ENCODE measurements at regions not wholly inside any gene's neighbourhood (a gene's known extent, or its start where the extent isn't known, plus 50 kb on each side); places are given as distances from the start of the nearest gene placed in this dataset.

GRCh38 chr18:76771192-76771799, 51.1 kb upstream of the ZNF236 start:
- no peak overlapping the region for H3K27ac ChIP-seq (ENCODE audit: low read depth)
- WGBS: 82% methylated on average over 13 of the region's 13 CpGs
- no peak for DNase-seq (ENCODE audit: extremely low spot score)

GRCh38 chr18:76767954-76768353, 54.4 kb upstream of the ZNF236 start:
- WGBS: 94% methylated on average over 1 of the region's 1 CpG
- Histone ChIP-seq H3K36me3 (ENCODE audit: insufficient read depth) (no peaks in the 10 kb centered on the region), H3K4me1 (ENCODE audit: insufficient read depth) (no peaks in the 10 kb centered on the region), H3K4me3 (ENCODE audit: low read depth, low read length) (no peak overlapping the region), H3K27ac (ENCODE audit: low read depth) (no peak overlapping the region)
- no peak for DNase-seq (ENCODE audit: extremely low spot score)

More at GRCh38 chr18:76771192-76771799, 51.1 kb upstream of the ZNF236 start:
- H3K36me3 ChIP-seq (ENCODE audit: insufficient read depth): no peaks in the 10 kb centered on the region
- no peaks in the 10 kb centered on the region for H3K4me1 ChIP-seq (ENCODE audit: insufficient read depth)
- H3K4me3 ChIP-seq (ENCODE audit: low read depth, low read length): no peak overlapping the region

- Histone ChIP-seq H3K4me1 (ENCODE audit: insufficient read depth) (no peaks in the 10 kb centered on the region), H3K36me3 (ENCODE audit: insufficient read depth) (no peaks in the 10 kb centered on the region), H3K4me3 (ENCODE audit: low read depth, low read length) (no peak overlapping the region), H3K27ac (ENCODE audit: low read depth) (no peak overlapping the region)
- DNase-seq (ENCODE audit: extremely low spot score): no peak
- WGBS: 91% methylated on average over 7 of the region's 7 CpGs
Measured at GRCh38 chr18:76766429-76766828, 55.9 kb upstream of the ZNF236 start.

GRCh38 chr18:76765649-76766048, 56.7 kb upstream of the ZNF236 start:
- WGBS: 68% methylated on average over 5 of the region's 5 CpGs
- Histone ChIP-seq H3K36me3 (ENCODE audit: insufficient read depth) (no peaks in the 10 kb centered on the region), H3K27ac (ENCODE audit: low read depth) (no peak overlapping the region), H3K4me1 (ENCODE audit: insufficient read depth) (no peaks in the 10 kb centered on the region), H3K4me3 (ENCODE audit: low read depth, low read length) (no peak overlapping the region)
- no peak for DNase-seq (ENCODE audit: extremely low spot score)

GRCh38 chr18:76764291-76764901, 58.0 kb upstream of the ZNF236 start:
- H3K4me1 ChIP-seq (ENCODE audit: insufficient read depth): no peaks in the 10 kb centered on the region
- no peaks in the 10 kb centered on the region for H3K36me3 ChIP-seq (ENCODE audit: insufficient read depth)
- no peak overlapping the region for H3K4me3 ChIP-seq (ENCODE audit: low read depth, low read length)
- DNase-seq (ENCODE audit: extremely low spot score): no peak
- 89% methylated on average over 10 of the region's 10 CpGs for WGBS
- H3K27ac ChIP-seq (ENCODE audit: low read depth): no peak overlapping the region

GRCh38 chr18:76759056-76759455, 63.3 kb upstream of the ZNF236 start:
- H3K4me1 ChIP-seq (ENCODE audit: insufficient read depth): no peaks in the 10 kb centered on the region
- no peaks in the 10 kb centered on the region for H3K36me3 ChIP-seq (ENCODE audit: insufficient read depth)
- WGBS: 98% methylated on average over 24 of the region's 24 CpGs
- no peak overlapping the region for H3K27ac ChIP-seq (ENCODE audit: low read depth)
- H3K4me3 ChIP-seq (ENCODE audit: low read depth, low read length): no peak overlapping the region
- DNase-seq (ENCODE audit: extremely low spot score): no peak

- H3K4me1 ChIP-seq (ENCODE audit: insufficient read depth): no peaks in the 10 kb centered on the region
- no peak overlapping the region for H3K4me3 ChIP-seq (ENCODE audit: low read depth, low read length)
- 90% methylated on average over 15 of the region's 15 CpGs for WGBS
- no peak for DNase-seq (ENCODE audit: extremely low spot score)
- no peak overlapping the region for H3K27ac ChIP-seq (ENCODE audit: low read depth)
- H3K36me3 ChIP-seq (ENCODE audit: insufficient read depth): no peaks in the 10 kb centered on the region
Measured at GRCh38 chr18:76757925-76758324, 64.4 kb upstream of the ZNF236 start.

GRCh38 chr18:76757335-76757734, 65.0 kb upstream of the ZNF236 start:
- Histone ChIP-seq H3K27ac (ENCODE audit: low read depth) (no peak overlapping the region), H3K4me3 (ENCODE audit: low read depth, low read length) (no peak overlapping the region), H3K36me3 (ENCODE audit: insufficient read depth) (no peaks in the 10 kb centered on the region), H3K4me1 (ENCODE audit: insufficient read depth) (no peaks in the 10 kb centered on the region)
- WGBS: 19% methylated on average over 15 of the region's 15 CpGs
- peak; percentile 60 for DNase-seq (ENCODE audit: extremely low spot score)

GRCh38 chr18:76756531-76757253, 65.7 kb upstream of the ZNF236 start:
- Histone ChIP-seq H3K4me3 (ENCODE audit: low read depth, low read length) (no peak overlapping the region), H3K27ac (ENCODE audit: low read depth) (no peak overlapping the region), H3K4me1 (ENCODE audit: insufficient read depth) (no peaks in the 10 kb centered on the region), H3K36me3 (ENCODE audit: insufficient read depth) (no peaks in the 10 kb centered on the region)
- 40% methylated on average over 23 of the region's 23 CpGs for WGBS
- peak; percentile 7 for DNase-seq (ENCODE audit: extremely low spot score)

GRCh38 chr18:76754351-76754750, 68.0 kb upstream of the ZNF236 start:
- no peak for DNase-seq (ENCODE audit: extremely low spot score)
- Histone ChIP-seq H3K36me3 (ENCODE audit: insufficient read depth) (no peaks in the 10 kb centered on the region), H3K4me3 (ENCODE audit: low read depth, low read length) (no peak overlapping the region), H3K27ac (ENCODE audit: low read depth) (no peak overlapping the region), H3K4me1 (ENCODE audit: insufficient read depth) (no peaks in the 10 kb centered on the region)
- WGBS: 77% methylated on average over 8 of the region's 8 CpGs

GRCh38 chr18:76752400-76752799, 70.0 kb upstream of the ZNF236 start:
- WGBS: 88% methylated on average over 4 of the region's 4 CpGs
- Histone ChIP-seq H3K27ac (ENCODE audit: low read depth) (no peak overlapping the region), H3K4me1 (ENCODE audit: insufficient read depth) (no peaks in the 10 kb centered on the region), H3K36me3 (ENCODE audit: insufficient read depth) (no peaks in the 10 kb centered on the region), H3K4me3 (ENCODE audit: low read depth, low read length) (no peak overlapping the region)
- no peak for DNase-seq (ENCODE audit: extremely low spot score)

GRCh38 chr18:76750917-76751890, 71.2 kb upstream of the ZNF236 start:
- Histone ChIP-seq H3K36me3 (ENCODE audit: insufficient read depth) (no peaks in the 10 kb centered on the region), H3K4me3 (ENCODE audit: low read depth, low read length) (no peak overlapping the region), H3K27ac (ENCODE audit: low read depth) (no peak overlapping the region), H3K4me1 (ENCODE audit: insufficient read depth) (no peaks in the 10 kb centered on the region)
- WGBS: 97% methylated on average over 5 of the region's 5 CpGs
- DNase-seq (ENCODE audit: extremely low spot score): no peak

- H3K27ac ChIP-seq (ENCODE audit: low read depth): no peak overlapping the region
- no peak for DNase-seq (ENCODE audit: extremely low spot score)
- H3K4me1 ChIP-seq (ENCODE audit: insufficient read depth): no peaks in the 10 kb centered on the region
Measured at GRCh38 chr18:76750269-76750668, 72.1 kb upstream of the ZNF236 start.

More at GRCh38 chr18:76750269-76750668, 72.1 kb upstream of the ZNF236 start:
- no peak overlapping the region for H3K4me3 ChIP-seq (ENCODE audit: low read depth, low read length)
- no peaks in the 10 kb centered on the region for H3K36me3 ChIP-seq (ENCODE audit: insufficient read depth)
